OCI-LY7 (cell line): ENCODE measurements at regions not wholly inside any gene's neighbourhood (a gene's known extent, or its start where the extent isn't known, plus 50 kb on each side); places are given as distances from the start of the nearest gene placed in this dataset.

Experiments used
- BruUV-seq: library from RNA; stranded (reverse); fragments of 400-500 nt; replicated peaks from 2 replicates; lab custom pipeline; 2021; lab: Mats Ljungman, UMichigan
- CTCF ChIA-PET: fragments of 300-600 bp; sonication (Branson Sonifier 250); formaldehyde crosslinking; loops from one replicate; lab custom pipeline; 2022; ENCODE audit warnings: antibody characterized with exemption; ENCODE audit not compliant: unreplicated experiment; lab: Charles Lee
- POLR2A ChIA-PET: fragments of 300-600 bp; sonication (Branson Sonifier 250); formaldehyde crosslinking; loops from one replicate; lab custom pipeline; 2022; ENCODE audit warnings: antibody characterized with exemption; lab: Charles Lee
- DNase-seq: peaks from one replicate; pipeline ENCODE4 v3.0.0-alpha.2; 2015; ENCODE audit warnings: low spot score
- H2AFZ ChIP-seq: fragments of 200-600 bp; sonication (generic), shearing (Covaris generic); 2 replicates; pipeline ENCODE4 v1.6.1; 2014; ENCODE audit warnings: mild to moderate bottlenecking, antibody characterized with exemption, low read length, moderate library complexity
- H3K27ac ChIP-seq: fragments of 200-600 bp; sonication (generic); 2 replicates; pipeline ENCODE4 v1.5.1; 2014; ENCODE audit warnings: mixed run types, low read depth, mild to moderate bottlenecking, moderate library complexity, low read length, inconsistent platforms; ENCODE audit not compliant: poor library complexity, severe bottlenecking
- H3K36me3 ChIP-seq: fragments of 200-600 bp; sonication (generic); 2 replicates; pipeline ENCODE4 v1.6.1; 2014; ENCODE audit warnings: mild to moderate bottlenecking, antibody characterized with exemption, low read length, moderate library complexity, mixed read lengths; ENCODE audit not compliant: insufficient read depth
- H3K4me1 ChIP-seq: fragments of 200-600 bp; sonication (generic); 2 replicates; pipeline ENCODE4 v1.5.1; 2014; ENCODE audit warnings: mild to moderate bottlenecking, low read length; ENCODE audit not compliant: insufficient read depth, poor library complexity, severe bottlenecking
- H3K4me2 ChIP-seq: fragments of 200-600 bp; sonication (generic); 2 replicates; pipeline ENCODE4 v1.6.1; 2014; ENCODE audit warnings: mild to moderate bottlenecking, low read length
- H3K4me3 ChIP-seq: fragments of 200-600 bp; sonication (generic); 2 replicates; pipeline ENCODE4 v1.5.1; 2014; ENCODE audit warnings: mild to moderate bottlenecking, low read depth, low read length; ENCODE audit not compliant: poor library complexity, severe bottlenecking
- H3K79me2 ChIP-seq: fragments of 200-600 bp; sonication (generic); 2 replicates; pipeline ENCODE4 v1.6.1; 2016; ENCODE audit warnings: low read depth, mild to moderate bottlenecking, low read length, moderate library complexity, mixed read lengths; ENCODE audit not compliant: insufficient read depth
- H3K9me2 ChIP-seq: fragments of 200-600 bp; sonication (generic); 2 replicates; pipeline ENCODE4 v1.6.1; 2016; ENCODE audit warnings: mild to moderate bottlenecking, low read length, mixed read lengths; ENCODE audit not compliant: insufficient read depth
- H3K9me3 ChIP-seq: fragments of 200-600 bp; sonication (generic); 2 replicates; pipeline ENCODE4 v1.6.1; 2014; ENCODE audit warnings: mild to moderate bottlenecking, mixed run types, low read length, mixed read lengths
- H4K20me1 ChIP-seq: fragments of 200-600 bp; sonication (generic); 2 replicates; pipeline ENCODE4 v1.6.1; 2014; ENCODE audit warnings: mild to moderate bottlenecking, antibody characterized with exemption, low read length, moderate library complexity, mixed read lengths; ENCODE audit not compliant: insufficient read depth
- EZH2phosphoT487 ChIP-seq: fragments of 200-600 bp; sonication (generic); IDR thresholded peaks from 2 replicates; pipeline ENCODE4 v1.6.1; 2018; ENCODE audit warnings: low read depth, borderline replicate concordance, mild to moderate bottlenecking, mixed run types, antibody characterized with exemption, low read length, moderate library complexity, mixed read lengths
- intact Hi-C: fragments of 100-400 bp; cut with micrococcal nuclease; formaldehyde crosslinking; loops from one replicate; pipeline ENCODE4 v1.10.0; 2022; ENCODE audit not compliant: unreplicated experiment
- TF ChIP-seq, protein P1 (sequence below): fragments of 200-600 bp; sonication (generic); conservative IDR thresholded peaks from 2 replicates; pipeline ENCODE4 v1.5.1; 2014; ENCODE audit warnings: mild to moderate bottlenecking, antibody characterized with exemption, low read length, moderate library complexity, mixed read lengths

- Histone ChIP-seq H2AFZ (no peak overlapping the region), H4K20me1 (no peaks in the 10 kb centered on the region), H3K36me3 (no peaks in the 10 kb centered on the region), H3K79me2 (no peaks in the 10 kb centered on the region), H3K27ac (no peak overlapping the region), H3K4me3 (no peak overlapping the region), H3K9me2 (no peaks in the 10 kb centered on the region), H3K9me3 (no peaks in the 10 kb centered on the region), H3K4me2 (no peak overlapping the region), H3K4me1 (no peaks in the 10 kb centered on the region)
- no TSS peak for BruUV-seq
- intact Hi-C loops: no loop called here
- POLR2A ChIA-PET: no interaction called here
- DNase-seq: no peak
- TF ChIP-seq, protein P1, sequence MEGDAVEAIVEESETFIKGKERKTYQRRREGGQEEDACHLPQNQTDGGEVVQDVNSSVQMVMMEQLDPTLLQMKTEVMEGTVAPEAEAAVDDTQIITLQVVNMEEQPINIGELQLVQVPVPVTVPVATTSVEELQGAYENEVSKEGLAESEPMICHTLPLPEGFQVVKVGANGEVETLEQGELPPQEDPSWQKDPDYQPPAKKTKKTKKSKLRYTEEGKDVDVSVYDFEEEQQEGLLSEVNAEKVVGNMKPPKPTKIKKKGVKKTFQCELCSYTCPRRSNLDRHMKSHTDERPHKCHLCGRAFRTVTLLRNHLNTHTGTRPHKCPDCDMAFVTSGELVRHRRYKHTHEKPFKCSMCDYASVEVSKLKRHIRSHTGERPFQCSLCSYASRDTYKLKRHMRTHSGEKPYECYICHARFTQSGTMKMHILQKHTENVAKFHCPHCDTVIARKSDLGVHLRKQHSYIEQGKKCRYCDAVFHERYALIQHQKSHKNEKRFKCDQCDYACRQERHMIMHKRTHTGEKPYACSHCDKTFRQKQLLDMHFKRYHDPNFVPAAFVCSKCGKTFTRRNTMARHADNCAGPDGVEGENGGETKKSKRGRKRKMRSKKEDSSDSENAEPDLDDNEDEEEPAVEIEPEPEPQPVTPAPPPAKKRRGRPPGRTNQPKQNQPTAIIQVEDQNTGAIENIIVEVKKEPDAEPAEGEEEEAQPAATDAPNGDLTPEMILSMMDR: no peak
- TF ChIP-seq EZH2phosphoT487: no peak
- CTCF ChIA-PET: no interaction called here
Observed at GRCh38 chr11:91265946-91266345, 958.7 kb upstream of the FAT3 start.

- no peak for DNase-seq
- Histone ChIP-seq H3K36me3 (no peaks in the 10 kb centered on the region), H4K20me1 (no peaks in the 10 kb centered on the region), H3K27ac (no peak overlapping the region), H3K4me2 (no peak overlapping the region), H3K4me1 (no peaks in the 10 kb centered on the region), H2AFZ (no peak overlapping the region), H3K9me2 (no peaks in the 10 kb centered on the region), H3K9me3 (no peaks in the 10 kb centered on the region), H3K79me2 (no peaks in the 10 kb centered on the region), H3K4me3 (no peak overlapping the region)
- TF ChIP-seq, protein P1: no peak
- no peak for TF ChIP-seq EZH2phosphoT487
- ChIA-PET CTCF (no interaction called here), POLR2A (no interaction called here)
- intact Hi-C loops: no loop called here
- BruUV-seq: no TSS peak
Observed at GRCh38 chr11:91264481-91264880, 960.1 kb upstream of the FAT3 start.

DNA sequence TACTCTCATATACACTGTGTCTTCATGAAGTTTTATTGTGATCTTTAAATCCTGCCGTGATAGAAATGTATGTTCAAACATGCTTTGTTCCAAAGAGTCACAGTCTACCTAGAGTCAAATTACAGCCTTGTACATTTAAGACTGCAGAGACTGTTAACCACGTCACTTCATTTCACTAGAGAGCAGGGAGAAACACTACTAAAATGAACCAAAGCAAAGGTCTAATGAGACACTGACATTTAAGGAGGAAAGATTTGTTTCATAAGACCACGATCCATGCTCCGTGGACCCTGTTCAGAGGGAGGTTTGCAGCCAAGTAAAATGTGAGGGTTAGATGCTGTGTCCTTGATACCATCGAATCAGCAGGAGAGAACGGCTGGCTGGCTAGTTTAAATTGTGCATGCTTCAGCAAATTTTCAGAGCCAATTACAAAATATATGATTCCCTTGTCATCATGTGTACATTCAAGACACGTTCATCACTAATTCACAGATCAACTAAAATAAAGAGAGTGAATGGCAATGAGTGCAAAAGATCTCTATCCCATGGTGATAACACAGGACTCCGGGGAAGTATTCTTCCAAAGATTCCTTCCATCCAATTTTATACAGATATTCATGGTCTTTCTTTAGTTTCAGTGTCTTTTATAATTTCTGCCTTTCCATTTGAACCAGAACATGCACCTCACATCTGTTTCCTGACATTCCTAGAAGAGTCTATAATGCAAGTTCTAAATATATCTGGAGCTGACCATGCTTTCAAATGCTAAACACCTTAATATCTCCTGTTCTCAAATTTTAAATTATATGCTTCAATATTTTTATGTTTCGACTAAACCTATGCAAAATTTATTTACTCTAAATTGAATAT lies 960.9 kb upstream of the FAT3 start:
- TF ChIP-seq EZH2phosphoT487: no peak
- TF ChIP-seq, protein P1: no peak
- H3K9me3 ChIP-seq: no peaks in the 10 kb centered on the region
- POLR2A ChIA-PET: no interaction called here

More for the DNA sequence above, 960.9 kb upstream of the FAT3 start:
- no peaks in the 10 kb centered on the region for H3K4me1 ChIP-seq
- intact Hi-C loops: no loop called here
- no peaks in the 10 kb centered on the region for H4K20me1 ChIP-seq
- no peak overlapping the region for H3K4me3 ChIP-seq
- BruUV-seq: no TSS peak
- CTCF ChIA-PET: no interaction called here
- no peaks in the 10 kb centered on the region for H3K36me3 ChIP-seq
- DNase-seq: no peak
- no peak overlapping the region for H2AFZ ChIP-seq
- no peak overlapping the region for H3K4me2 ChIP-seq
- H3K27ac ChIP-seq: no peak overlapping the region
- H3K79me2 ChIP-seq: no peaks in the 10 kb centered on the region
- H3K9me2 ChIP-seq: no peaks in the 10 kb centered on the region
